Neuronal stem cell (in vitro differentiated cells): ENCODE measurements at regions not wholly inside any gene's neighbourhood (a gene's known extent, or its start where the extent isn't known, plus 50 kb on each side); places are given as distances from the start of the nearest gene placed in this dataset.

Source experiments
- DNase-seq: peaks from one replicate; pipeline ENCODE4 v3.0.0-alpha.2; 2013; ENCODE audit warnings: low spot score
- H2AFZ ChIP-seq: one replicate; pipeline ENCODE4 v1.6.1; 2013; ENCODE audit warnings: mild to moderate bottlenecking, low read length, inconsistent platforms
- H2AK5ac ChIP-seq: 2 replicates; pipeline ENCODE4 v1.6.1; 2013; ENCODE audit warnings: low read depth, mild to moderate bottlenecking, inconsistent platforms, low read length, moderate library complexity, mixed read lengths
- H2BK120ac ChIP-seq: 2 replicates; pipeline ENCODE4 v1.6.1; 2013; ENCODE audit warnings: low read depth, mild to moderate bottlenecking, inconsistent platforms, low read length, moderate library complexity, mixed read lengths
- H2BK12ac ChIP-seq: one replicate; pipeline ENCODE4 v1.6.1; 2013; ENCODE audit warnings: low read length, inconsistent platforms
- H2BK15ac ChIP-seq: 2 replicates; pipeline ENCODE4 v1.6.1; 2013; ENCODE audit warnings: mild to moderate bottlenecking, low read length, inconsistent platforms, mixed read lengths
- H2BK5ac ChIP-seq: one replicate; pipeline ENCODE4 v1.6.1; 2013; ENCODE audit warnings: inconsistent platforms, mild to moderate bottlenecking, low read length, moderate library complexity
- H3K14ac ChIP-seq: one replicate; pipeline ENCODE4 v1.6.1; 2013; ENCODE audit warnings: low read length, inconsistent platforms
- H3K18ac ChIP-seq: 2 replicates; pipeline ENCODE4 v1.6.1; 2013; ENCODE audit warnings: low read length, inconsistent platforms
- H3K23ac ChIP-seq: 2 replicates; pipeline ENCODE4 v1.6.1; 2013; ENCODE audit warnings: low read depth, mild to moderate bottlenecking, mixed read lengths, low read length, inconsistent platforms; ENCODE audit not compliant: poor library complexity
- H3K27ac ChIP-seq: replicated peaks from 3 replicates; pipeline ENCODE4 v1.5.1; 2013; ENCODE audit warnings: low read length, inconsistent platforms
- H3K27me3 ChIP-seq, 3 experiments: 2 replicates each; pipeline ENCODE4 v1.6.1; 2013; ENCODE audit warnings: low read length in 3 of 3, mild to moderate bottlenecking in 2 of 3, inconsistent platforms in 1 of 3, low read depth in 1 of 3, mixed read lengths in 1 of 3, moderate library complexity in 1 of 3; ENCODE audit not compliant: control insufficient read depth in 3 of 3, insufficient read depth in 3 of 3
- H3K36me3 ChIP-seq, 2 donors: replicated peaks in 1 of 2; 2 replicates each; pipeline ENCODE4 v1.6.1; 2013; ENCODE audit warnings: low read length in 2 of 2; ENCODE audit not compliant: control insufficient read depth in 2 of 2, insufficient read depth in 2 of 2
- H3K4ac ChIP-seq: 2 replicates; pipeline ENCODE4 v1.6.1; 2013; ENCODE audit warnings: inconsistent platforms, mild to moderate bottlenecking, low read length, moderate library complexity
- H3K4me1 ChIP-seq, 2 donors: 1 replicate in 1 of 2; 2 replicates in 1 of 2; pipeline ENCODE4 v1.6.1; 2013; ENCODE audit warnings: low read length in 2 of 2, low read depth in 1 of 2; ENCODE audit not compliant: control insufficient read depth in 2 of 2, insufficient read depth in 1 of 2
- H3K4me2 ChIP-seq: one replicate; pipeline ENCODE4 v1.6.1; 2013; ENCODE audit warnings: mild to moderate bottlenecking, low read length, inconsistent platforms; ENCODE audit not compliant: insufficient read depth, poor library complexity, severe bottlenecking
- H3K4me3 ChIP-seq, 2 donors: 2 replicates each; pipeline ENCODE4 v1.5.1; 2013; ENCODE audit warnings: low read length in 2 of 2, mild to moderate bottlenecking in 2 of 2, inconsistent platforms in 1 of 2, moderate library complexity in 1 of 2
- H3K79me1 ChIP-seq: one replicate; pipeline ENCODE4 v1.6.1; 2013; ENCODE audit warnings: low read depth, mild to moderate bottlenecking, inconsistent platforms, low read length, moderate library complexity
- H3K9ac ChIP-seq: one replicate; pipeline ENCODE4 v1.6.1; 2013; ENCODE audit warnings: mild to moderate bottlenecking, low read depth, low read length, inconsistent platforms; ENCODE audit not compliant: poor library complexity
- H3K9me3 ChIP-seq, 2 donors: replicated peaks in 1 of 2; 2 replicates each; pipeline versions ENCODE3 to v1.6.1; 2013; ENCODE audit warnings: low read length in 2 of 2, mild to moderate bottlenecking in 2 of 2, inconsistent platforms in 1 of 2, low read depth in 1 of 2, mixed read lengths in 1 of 2, moderate library complexity in 1 of 2; ENCODE audit not compliant: control insufficient read depth in 2 of 2, insufficient read depth in 1 of 2
- H4K8ac ChIP-seq: one replicate; pipeline ENCODE4 v1.6.1; 2013; ENCODE audit warnings: low read depth, mild to moderate bottlenecking, inconsistent platforms, low read length, moderate library complexity
- H4K91ac ChIP-seq: one replicate; pipeline ENCODE4 v1.6.1; 2013; ENCODE audit warnings: low read length, low read depth, mild to moderate bottlenecking, inconsistent platforms; ENCODE audit not compliant: poor library complexity
- WGBS, 2 donors: extraction: QIAGEN DNeasy Blood & Tissue Kit; methylation state at CpG; one replicate each; pipeline ENCODE4 v1.1.7; 2013; ENCODE audit warnings: missing lambda C conversion rate in 2 of 2, mixed read lengths in 1 of 2; ENCODE audit not compliant: insufficient read length in 2 of 2, insufficient replicate concordance in 1 of 2; ENCODE audit errors: extremely low coverage in 2 of 2; 5-methylcytosine and 5-hydroxymethylcytosine counted together

GRCh38 chr13:107124129-107124718 is 556.3 kb upstream of the ARGLU1 start:
- H2BK15ac ChIP-seq = no peak overlapping the region
- H3K79me1 ChIP-seq = no peaks in the 10 kb centered on the region
- H3K9ac ChIP-seq = no peak overlapping the region
- H2BK12ac ChIP-seq = no peak overlapping the region
- H3K27ac ChIP-seq = no peak overlapping the region
- H3K18ac ChIP-seq = no peak overlapping the region
- H2AFZ ChIP-seq = no peak overlapping the region
- no peak overlapping the region for H4K91ac ChIP-seq
- no peak overlapping the region for H2AK5ac ChIP-seq
- no peaks in the 10 kb centered on the region for H3K36me3 ChIP-seq
- no peak overlapping the region for H2BK5ac ChIP-seq
- H2BK120ac ChIP-seq = no peak overlapping the region
- H4K8ac ChIP-seq = no peak overlapping the region
- no peak overlapping the region for H3K4me3 ChIP-seq
- no peak overlapping the region for H3K14ac ChIP-seq
- no peak overlapping the region for H3K23ac ChIP-seq
- H3K27me3 ChIP-seq = no peaks in the 10 kb centered on the region
- peaks cover 2 to 9% of the 10 kb centered on the region in 2 donors for H3K9me3 ChIP-seq
- 100% methylated on average over 1 of the region's 2 CpGs; no CpG with 5 or more reads in 1 of the 2 donors for WGBS, 2 donors
- H3K4ac ChIP-seq = no peak overlapping the region
- no peak overlapping the region for H3K4me2 ChIP-seq
- peak; percentile 37 for DNase-seq
- H3K4me1 ChIP-seq = peaks cover 1 to 3% of the 10 kb centered on the region in 2 donors

GRCh38 chr13:107121793-107122192 is 553.9 kb upstream of the ARGLU1 start:
- no CpG with 5 or more reads among the region's 1 CpG for WGBS, 2 donors
- Histone ChIP-seq H4K8ac (no peak overlapping the region), H2BK5ac (no peak overlapping the region), H3K27ac (no peak overlapping the region), H3K18ac (no peak overlapping the region), H3K4me1 (peaks cover 3 to 4% of the 10 kb centered on the region in 2 donors), H2AK5ac (no peak overlapping the region), H3K4ac (no peak overlapping the region), H3K36me3 (no peaks in the 10 kb centered on the region), H3K14ac (no peak overlapping the region), H4K91ac (no peak overlapping the region), H3K9me3 (no peaks in the 10 kb centered on the region), H3K4me2 (no peak overlapping the region), H3K27me3 (no peaks in the 10 kb centered on the region), H2BK15ac (no peak overlapping the region), H3K9ac (no peak overlapping the region), H2AFZ (no peak overlapping the region), H3K79me1 (no peaks in the 10 kb centered on the region), H2BK120ac (no peak overlapping the region), H3K4me3 (no peak overlapping the region), H3K23ac (no peak overlapping the region), H2BK12ac (no peak overlapping the region)
- DNase-seq = no peak

GRCh38 chr13:107119989-107120881 is 552.3 kb upstream of the ARGLU1 start:
- Histone ChIP-seq H2BK15ac (no peak overlapping the region), H3K23ac (no peak overlapping the region), H3K4me2 (no peak overlapping the region), H3K14ac (no peak overlapping the region), H2BK5ac (no peak overlapping the region), H3K9me3 (no peaks in the 10 kb centered on the region), H2BK12ac (no peak overlapping the region), H3K9ac (no peak overlapping the region), H3K18ac (no peak overlapping the region), H3K4ac (no peak overlapping the region), H2BK120ac (no peak overlapping the region), H3K27me3 (no peaks in the 10 kb centered on the region), H4K91ac (no peak overlapping the region), H3K4me3 (no peak overlapping the region), H3K79me1 (no peaks in the 10 kb centered on the region), H2AK5ac (no peak overlapping the region), H3K27ac (no peak overlapping the region), H2AFZ (no peak overlapping the region), H4K8ac (no peak overlapping the region), H3K4me1 (peaks cover 0 to 4% of the 10 kb centered on the region in 2 donors), H3K36me3 (no peaks in the 10 kb centered on the region)
- no CpG with 5 or more reads among the region's 7 CpGs for WGBS, 2 donors
- no peak for DNase-seq

GRCh38 chr13:107118506-107118905 is 550.6 kb upstream of the ARGLU1 start:
- no peak overlapping the region for H2BK5ac ChIP-seq
- no peak overlapping the region for H3K18ac ChIP-seq
- no peaks in the 10 kb centered on the region for H3K27me3 ChIP-seq
- no peak overlapping the region for H3K4me3 ChIP-seq
- no peak overlapping the region for H2AFZ ChIP-seq
- H2BK120ac ChIP-seq = no peak overlapping the region
- no peaks in the 10 kb centered on the region for H3K79me1 ChIP-seq
- no peak for DNase-seq
- H2BK15ac ChIP-seq = no peak overlapping the region
- no peak overlapping the region for H3K27ac ChIP-seq
- H2BK12ac ChIP-seq = no peak overlapping the region
- WGBS, 2 donors = no CpG with 5 or more reads among the region's 5 CpGs
- no peak overlapping the region for H3K4me2 ChIP-seq
- no peak overlapping the region for H3K14ac ChIP-seq
- no peak overlapping the region for H3K23ac ChIP-seq
- H3K36me3 ChIP-seq = no peaks in the 10 kb centered on the region
- H3K4me1 ChIP-seq = peaks cover 0 to 4% of the 10 kb centered on the region in 2 donors
- H3K4ac ChIP-seq = no peak overlapping the region
- H3K9ac ChIP-seq = no peak overlapping the region
- H4K8ac ChIP-seq = no peak overlapping the region
- H3K9me3 ChIP-seq = no peaks in the 10 kb centered on the region
- no peak overlapping the region for H2AK5ac ChIP-seq
- no peak overlapping the region for H4K91ac ChIP-seq
